ENCODE measurements at regions not wholly inside any gene's neighbourhood (a gene's known extent, or its start where the extent isn't known, plus 50 kb on each side); places are given as distances from the start of the nearest gene placed in this dataset.

DNA sequence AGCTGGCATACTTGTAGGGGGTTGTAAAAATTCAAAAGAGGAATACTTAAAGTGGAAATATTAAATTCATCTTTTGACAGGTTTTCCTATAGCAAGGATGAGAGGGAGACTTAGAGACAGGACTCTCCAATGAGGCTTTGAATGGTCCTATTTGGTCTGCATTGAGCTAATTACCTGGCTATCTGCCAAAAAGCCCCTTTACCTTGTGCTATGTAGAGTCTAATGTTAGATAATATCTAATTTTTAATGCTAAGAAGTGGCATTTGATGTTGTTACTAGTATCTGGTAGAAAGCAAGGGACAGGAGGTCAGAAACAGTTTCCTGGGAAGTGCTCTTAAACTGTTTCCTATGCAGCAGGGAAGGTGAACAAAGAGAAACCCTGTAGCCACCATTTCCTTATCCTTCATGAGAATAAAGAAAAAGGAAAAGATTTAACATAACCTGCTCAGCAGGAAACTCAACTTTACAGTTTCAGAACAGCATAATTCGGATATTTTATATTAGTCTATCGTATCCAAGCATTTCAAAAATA is 550.0 kb downstream of the SOX5 start:
- no peaks in the 10 kb centered on the region for H3K36me3 ChIP-seq (replicated peaks in 1 of 2; ENCODE audit: control insufficient read depth in 2 of 2, insufficient read depth in 2 of 2, low read length in 2 of 2)
- H3K18ac ChIP-seq (ENCODE audit: low read length) = no peak overlapping the region
- H4K91ac ChIP-seq (ENCODE audit: low read depth, low read length, poor library complexity) = no peak overlapping the region
- no peaks in the 10 kb centered on the region for H3K79me1 ChIP-seq (ENCODE audit: low read depth, low read length)
- H2AK5ac ChIP-seq (ENCODE audit: low read depth, low read length) = no peak overlapping the region
- H3K14ac ChIP-seq (ENCODE audit: low read length) = no peak overlapping the region
- H3K9me3 ChIP-seq (replicated peaks in 1 of 2; ENCODE audit: control insufficient read depth in 2 of 2, insufficient read depth in 1 of 2, low read depth in 1 of 2, low read length in 2 of 2) = no peaks in the 10 kb centered on the region
- no peak for DNase-seq (ENCODE audit: low spot score)
- no peak overlapping the region for H3K4me3 ChIP-seq (ENCODE audit: low read length in 2 of 2)
- no peak overlapping the region for H3K4ac ChIP-seq (ENCODE audit: low read length)
- no peak overlapping the region for H3K4me2 ChIP-seq (ENCODE audit: insufficient read depth, low read length, poor library complexity, severe bottlenecking)
- H2AFZ ChIP-seq (ENCODE audit: low read length) = no peak overlapping the region
- no peak overlapping the region for H3K27ac ChIP-seq (replicated peaks; ENCODE audit: low read length)
- H3K27me3 ChIP-seq (ENCODE audit: control insufficient read depth in 3 of 3, insufficient read depth in 3 of 3, low read depth in 1 of 3, low read length in 3 of 3) = no peaks in the 10 kb centered on the region
- no peak overlapping the region for H3K9ac ChIP-seq (ENCODE audit: low read depth, low read length, poor library complexity)
- H2BK12ac ChIP-seq (ENCODE audit: low read length) = no peak overlapping the region
- H2BK120ac ChIP-seq (ENCODE audit: low read depth, low read length) = no peak overlapping the region
- H2BK5ac ChIP-seq (ENCODE audit: low read length) = no peak overlapping the region
- H2BK15ac ChIP-seq (ENCODE audit: low read length) = no peak overlapping the region
- no peak overlapping the region for H3K23ac ChIP-seq (ENCODE audit: low read depth, low read length, poor library complexity)
- H4K8ac ChIP-seq (ENCODE audit: low read depth, low read length) = no peak overlapping the region
- no peaks in the 10 kb centered on the region for H3K4me1 ChIP-seq (ENCODE audit: control insufficient read depth in 2 of 2, insufficient read depth in 1 of 2, low read depth in 1 of 2, low read length in 2 of 2)
- WGBS, 2 donors (ENCODE audit: extremely low coverage in 2 of 2, insufficient read length in 2 of 2, insufficient replicate concordance in 1 of 2) = no CpG with 5 or more reads among the region's 2 CpGs

DNA sequence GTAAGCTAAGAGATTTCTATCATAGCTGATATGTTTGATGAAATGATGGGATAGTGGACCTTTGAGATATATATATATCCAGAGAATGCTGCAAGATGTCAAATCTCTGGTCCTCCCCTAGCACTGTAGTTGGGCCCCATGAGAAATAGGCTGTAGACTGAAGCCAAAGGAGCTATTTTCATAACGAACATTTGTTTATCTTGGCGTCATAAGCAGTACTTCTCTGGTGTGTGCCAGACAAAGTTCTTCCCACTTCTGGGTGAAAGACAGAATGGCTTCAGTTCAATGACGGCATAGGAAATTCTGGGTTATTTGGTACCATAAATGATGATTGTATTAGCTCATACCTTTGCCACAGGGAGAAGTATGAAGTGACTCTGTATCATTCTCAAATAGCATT is 534.3 kb downstream of the SOX5 start:
- WGBS, 2 donors (ENCODE audit: extremely low coverage in 2 of 2, insufficient read length in 2 of 2, insufficient replicate concordance in 1 of 2) = no CpG with 5 or more reads among the region's 3 CpGs
- no peak overlapping the region for H3K14ac ChIP-seq (ENCODE audit: low read length)

DNA sequence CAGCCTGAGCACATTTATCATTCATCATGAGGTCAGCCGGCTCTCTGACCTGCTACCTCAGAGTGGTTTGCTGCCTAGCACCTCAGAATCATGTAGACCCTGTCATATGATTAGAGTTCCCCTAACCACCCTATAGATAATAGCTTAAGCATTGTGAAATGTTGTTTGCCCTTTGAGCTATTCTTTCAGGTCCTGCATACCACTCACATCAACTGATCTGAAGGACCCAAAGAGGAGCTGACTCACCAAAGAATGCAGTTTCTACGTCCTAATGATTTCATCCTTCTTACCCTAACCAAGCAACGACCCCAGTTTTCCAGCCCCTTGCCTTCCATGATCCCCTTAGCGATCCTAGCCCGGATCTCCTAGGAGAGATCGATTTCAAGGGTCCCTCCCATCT is 527.9 kb downstream of the SOX5 start:
- Histone ChIP-seq H2AK5ac (ENCODE audit: low read depth, low read length) (no peak overlapping the region), H3K9me3 (replicated peaks in 1 of 2; ENCODE audit: control insufficient read depth in 2 of 2, insufficient read depth in 1 of 2, low read depth in 1 of 2, low read length in 2 of 2) (no peaks in the 10 kb centered on the region), H3K27ac (replicated peaks; ENCODE audit: low read length) (no peak overlapping the region), H2BK15ac (ENCODE audit: low read length) (no peak overlapping the region), H3K14ac (ENCODE audit: low read length) (no peak overlapping the region), H4K91ac (ENCODE audit: low read depth, low read length, poor library complexity) (no peak overlapping the region), H3K18ac (ENCODE audit: low read length) (no peak overlapping the region), H3K36me3 (replicated peaks in 1 of 2; ENCODE audit: control insufficient read depth in 2 of 2, insufficient read depth in 2 of 2, low read length in 2 of 2) (no peaks in the 10 kb centered on the region), H3K79me1 (ENCODE audit: low read depth, low read length) (no peaks in the 10 kb centered on the region), H3K4me3 (ENCODE audit: low read length in 2 of 2) (no peak overlapping the region), H3K4ac (ENCODE audit: low read length) (no peak overlapping the region), H3K4me1 (ENCODE audit: control insufficient read depth in 2 of 2, insufficient read depth in 1 of 2, low read depth in 1 of 2, low read length in 2 of 2) (peaks cover 0 to 2% of the 10 kb centered on the region in 2 donors), H4K8ac (ENCODE audit: low read depth, low read length) (no peak overlapping the region), H2AFZ (ENCODE audit: low read length) (no peak overlapping the region), H2BK12ac (ENCODE audit: low read length) (no peak overlapping the region), H2BK120ac (ENCODE audit: low read depth, low read length) (no peak overlapping the region), H2BK5ac (ENCODE audit: low read length) (no peak overlapping the region), H3K4me2 (ENCODE audit: insufficient read depth, low read length, poor library complexity, severe bottlenecking) (no peak overlapping the region), H3K23ac (ENCODE audit: low read depth, low read length, poor library complexity) (no peak overlapping the region), H3K9ac (ENCODE audit: low read depth, low read length, poor library complexity) (no peak overlapping the region), H3K27me3 (ENCODE audit: control insufficient read depth in 3 of 3, insufficient read depth in 3 of 3, low read depth in 1 of 3, low read length in 3 of 3) (no peaks in the 10 kb centered on the region)
- no peak for DNase-seq (ENCODE audit: low spot score)
- WGBS, 2 donors (ENCODE audit: extremely low coverage in 2 of 2, insufficient read length in 2 of 2, insufficient replicate concordance in 1 of 2) = no CpG with 5 or more reads among the region's 6 CpGs

More for the DNA sequence above, 534.3 kb downstream of the SOX5 start:
- H3K4me3 ChIP-seq (ENCODE audit: low read length in 2 of 2) = no peak overlapping the region
- no peak overlapping the region for H3K18ac ChIP-seq (ENCODE audit: low read length)
- no peak overlapping the region for H2AK5ac ChIP-seq (ENCODE audit: low read depth, low read length)
- H3K27me3 ChIP-seq (ENCODE audit: control insufficient read depth in 3 of 3, insufficient read depth in 3 of 3, low read depth in 1 of 3, low read length in 3 of 3) = no peaks in the 10 kb centered on the region
- no peak overlapping the region for H2AFZ ChIP-seq (ENCODE audit: low read length)
- H3K79me1 ChIP-seq (ENCODE audit: low read depth, low read length) = no peaks in the 10 kb centered on the region
- H2BK120ac ChIP-seq (ENCODE audit: low read depth, low read length) = no peak overlapping the region
- no peaks in the 10 kb centered on the region for H3K9me3 ChIP-seq (replicated peaks in 1 of 2; ENCODE audit: control insufficient read depth in 2 of 2, insufficient read depth in 1 of 2, low read depth in 1 of 2, low read length in 2 of 2)
- no peak for DNase-seq (ENCODE audit: low spot score)
- no peaks in the 10 kb centered on the region for H3K36me3 ChIP-seq (replicated peaks in 1 of 2; ENCODE audit: control insufficient read depth in 2 of 2, insufficient read depth in 2 of 2, low read length in 2 of 2)
- no peak overlapping the region for H2BK5ac ChIP-seq (ENCODE audit: low read length)
- no peak overlapping the region for H2BK12ac ChIP-seq (ENCODE audit: low read length)
- H3K4ac ChIP-seq (ENCODE audit: low read length) = no peak overlapping the region
- no peak overlapping the region for H3K27ac ChIP-seq (replicated peaks; ENCODE audit: low read length)
- H4K8ac ChIP-seq (ENCODE audit: low read depth, low read length) = no peak overlapping the region
- H4K91ac ChIP-seq (ENCODE audit: low read depth, low read length, poor library complexity) = no peak overlapping the region
- no peak overlapping the region for H2BK15ac ChIP-seq (ENCODE audit: low read length)
- H3K4me2 ChIP-seq (ENCODE audit: insufficient read depth, low read length, poor library complexity, severe bottlenecking) = no peak overlapping the region
- H3K4me1 ChIP-seq (ENCODE audit: control insufficient read depth in 2 of 2, insufficient read depth in 1 of 2, low read depth in 1 of 2, low read length in 2 of 2) = no peaks in the 10 kb centered on the region
- H3K23ac ChIP-seq (ENCODE audit: low read depth, low read length, poor library complexity) = no peak overlapping the region
- H3K9ac ChIP-seq (ENCODE audit: low read depth, low read length, poor library complexity) = no peak overlapping the region

DNA sequence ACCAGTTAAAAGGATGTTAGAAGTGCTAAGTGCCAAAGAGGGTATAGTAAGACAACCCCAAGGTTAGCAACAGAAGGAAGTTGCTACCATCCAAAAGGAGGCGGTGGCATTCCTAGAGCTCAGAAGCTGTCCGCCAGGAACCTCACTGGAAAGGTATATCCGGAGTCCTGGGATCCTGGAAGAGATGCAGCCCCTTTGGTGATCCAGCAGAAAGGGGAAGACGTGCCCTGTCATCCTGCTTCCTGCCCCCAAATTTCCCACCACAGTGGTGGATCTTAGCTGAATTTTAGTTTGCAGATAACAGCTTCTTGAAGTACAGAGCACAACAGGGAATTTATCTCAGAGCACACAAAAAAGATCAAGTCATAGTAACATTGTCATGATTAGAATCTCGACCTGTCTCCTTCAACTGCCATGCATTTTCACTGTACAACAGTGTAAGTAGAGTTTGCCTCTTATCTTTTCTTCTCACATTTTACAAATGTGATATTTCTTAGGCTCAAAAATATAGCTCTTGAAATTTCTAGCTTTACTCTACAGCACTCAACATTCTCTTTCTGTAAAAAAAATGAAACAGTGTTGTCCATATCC is 526.3 kb downstream of the SOX5 start:
- H4K8ac ChIP-seq (ENCODE audit: low read depth, low read length) = no peak overlapping the region
- H3K14ac ChIP-seq (ENCODE audit: low read length) = no peak overlapping the region
- H2BK15ac ChIP-seq (ENCODE audit: low read length) = no peak overlapping the region
- H3K23ac ChIP-seq (ENCODE audit: low read depth, low read length, poor library complexity) = no peak overlapping the region
- no peak overlapping the region for H3K4me3 ChIP-seq (ENCODE audit: low read length in 2 of 2)
- H3K4ac ChIP-seq (ENCODE audit: low read length) = no peak overlapping the region
- H3K9me3 ChIP-seq (replicated peaks in 1 of 2; ENCODE audit: control insufficient read depth in 2 of 2, insufficient read depth in 1 of 2, low read depth in 1 of 2, low read length in 2 of 2) = no peaks in the 10 kb centered on the region
- H3K4me1 ChIP-seq (ENCODE audit: control insufficient read depth in 2 of 2, insufficient read depth in 1 of 2, low read depth in 1 of 2, low read length in 2 of 2) = peaks cover 0 to 2% of the 10 kb centered on the region in 2 donors
- H3K27me3 ChIP-seq (ENCODE audit: control insufficient read depth in 3 of 3, insufficient read depth in 3 of 3, low read depth in 1 of 3, low read length in 3 of 3) = no peaks in the 10 kb centered on the region
- no peak overlapping the region for H2AFZ ChIP-seq (ENCODE audit: low read length)
- no peak overlapping the region for H2BK5ac ChIP-seq (ENCODE audit: low read length)
- H3K9ac ChIP-seq (ENCODE audit: low read depth, low read length, poor library complexity) = no peak overlapping the region
- no peaks in the 10 kb centered on the region for H3K79me1 ChIP-seq (ENCODE audit: low read depth, low read length)
- no peak for DNase-seq (ENCODE audit: low spot score)
- no peak overlapping the region for H2BK120ac ChIP-seq (ENCODE audit: low read depth, low read length)
- H3K4me2 ChIP-seq (ENCODE audit: insufficient read depth, low read length, poor library complexity, severe bottlenecking) = no peak overlapping the region
- H2BK12ac ChIP-seq (ENCODE audit: low read length) = no peak overlapping the region
- H4K91ac ChIP-seq (ENCODE audit: low read depth, low read length, poor library complexity) = no peak overlapping the region
- H2AK5ac ChIP-seq (ENCODE audit: low read depth, low read length) = no peak overlapping the region
- H3K18ac ChIP-seq (ENCODE audit: low read length) = no peak overlapping the region
- H3K36me3 ChIP-seq (replicated peaks in 1 of 2; ENCODE audit: control insufficient read depth in 2 of 2, insufficient read depth in 2 of 2, low read length in 2 of 2) = no peaks in the 10 kb centered on the region
- no CpG with 5 or more reads among the region's 5 CpGs for WGBS, 2 donors (ENCODE audit: extremely low coverage in 2 of 2, insufficient read length in 2 of 2, insufficient replicate concordance in 1 of 2)
- no peak overlapping the region for H3K27ac ChIP-seq (replicated peaks; ENCODE audit: low read length)
